Breast epithelium (tissue), 3 donors: ENCODE measurements at regions not wholly inside any gene's neighbourhood (a gene's known extent, or its start where the extent isn't known, plus 50 kb on each side); places are given as distances from the start of the nearest gene placed in this dataset.

Experiments used
- POLR2AphosphoS5 ChIP-seq, 3 donors: sonication (generic); formaldehyde crosslinking; IDR thresholded peaks; one replicate each; pipeline ENCODE4 v1.6.1; 2017; ENCODE audit warnings: antibody characterized with exemption in 3 of 3
- TF ChIP-seq, protein P1 (sequence below), 3 donors: fragments of 450-650 bp; IDR thresholded peaks; one replicate each; pipeline ENCODE4 v1.5.1; 2016 to 2017; ENCODE audit warnings: antibody characterized with exemption in 3 of 3, mild to moderate bottlenecking in 3 of 3, moderate library complexity in 3 of 3

DNA sequence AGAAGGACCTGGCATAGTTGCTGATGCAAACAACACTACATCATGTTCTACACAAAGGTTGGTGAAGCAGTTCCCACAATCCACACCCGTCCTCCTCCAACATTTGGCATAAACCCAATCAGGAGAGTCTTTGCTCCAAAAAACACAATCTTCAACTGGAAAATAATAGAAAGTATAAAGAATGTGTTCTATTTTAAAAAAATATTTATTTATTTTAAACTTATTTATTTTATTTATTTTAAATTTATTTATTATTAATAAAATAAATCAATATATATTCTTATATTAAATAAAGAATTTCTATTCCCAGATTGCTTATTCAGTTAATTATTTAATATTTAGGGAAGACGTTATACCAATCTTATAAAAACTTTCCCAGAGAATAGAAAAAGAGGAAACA lies 1753.7 kb upstream of the AGA start:
- TF ChIP-seq, protein P1, sequence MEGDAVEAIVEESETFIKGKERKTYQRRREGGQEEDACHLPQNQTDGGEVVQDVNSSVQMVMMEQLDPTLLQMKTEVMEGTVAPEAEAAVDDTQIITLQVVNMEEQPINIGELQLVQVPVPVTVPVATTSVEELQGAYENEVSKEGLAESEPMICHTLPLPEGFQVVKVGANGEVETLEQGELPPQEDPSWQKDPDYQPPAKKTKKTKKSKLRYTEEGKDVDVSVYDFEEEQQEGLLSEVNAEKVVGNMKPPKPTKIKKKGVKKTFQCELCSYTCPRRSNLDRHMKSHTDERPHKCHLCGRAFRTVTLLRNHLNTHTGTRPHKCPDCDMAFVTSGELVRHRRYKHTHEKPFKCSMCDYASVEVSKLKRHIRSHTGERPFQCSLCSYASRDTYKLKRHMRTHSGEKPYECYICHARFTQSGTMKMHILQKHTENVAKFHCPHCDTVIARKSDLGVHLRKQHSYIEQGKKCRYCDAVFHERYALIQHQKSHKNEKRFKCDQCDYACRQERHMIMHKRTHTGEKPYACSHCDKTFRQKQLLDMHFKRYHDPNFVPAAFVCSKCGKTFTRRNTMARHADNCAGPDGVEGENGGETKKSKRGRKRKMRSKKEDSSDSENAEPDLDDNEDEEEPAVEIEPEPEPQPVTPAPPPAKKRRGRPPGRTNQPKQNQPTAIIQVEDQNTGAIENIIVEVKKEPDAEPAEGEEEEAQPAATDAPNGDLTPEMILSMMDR (IDR thresholded peaks at IDR 0.05): no peak
- TF ChIP-seq POLR2AphosphoS5 (IDR thresholded peaks at IDR 0.05): no peak
